Iris pigment epithelial cell (primary cell): ENCODE measurements at regions not wholly inside any gene's neighbourhood (a gene's known extent, or its start where the extent isn't known, plus 50 kb on each side); places are given as distances from the start of the nearest gene placed in this dataset.

Experiments
- DNase-seq: peaks from one replicate; pipeline ENCODE4 v3.0.0-alpha.2; 2011; ENCODE audit warnings: low read depth

- no peak for DNase-seq
Observed at GRCh38 chr7:119415682-119416081, 857.3 kb upstream of the KCND2 start.

- no peak for DNase-seq
Observed at GRCh38 chr7:119421657-119422056, 851.3 kb upstream of the KCND2 start.

GRCh38 chr7:119436882-119437281 is 836.1 kb upstream of the KCND2 start:
- no peak for DNase-seq

- no peak for DNase-seq
Observed at GRCh38 chr7:119438315-119438714, 834.7 kb upstream of the KCND2 start.

- no peak for DNase-seq
Observed at GRCh38 chr7:119439192-119439591, 833.8 kb upstream of the KCND2 start.

- DNase-seq, result peak; percentile 1
Observed at GRCh38 chr7:119452401-119452800, 820.6 kb upstream of the KCND2 start.

- no peak for DNase-seq
Observed at GRCh38 chr7:119465798-119466305, 807.1 kb upstream of the KCND2 start.

- DNase-seq, result no peak
Observed at GRCh38 chr7:119472408-119473038, 800.5 kb upstream of the KCND2 start.

- peak; percentile 14 for DNase-seq
Observed at GRCh38 chr7:119482209-119482608, 790.8 kb upstream of the KCND2 start.

GRCh38 chr7:119482671-119483070 is 790.3 kb upstream of the KCND2 start:
- DNase-seq, result no peak

- DNase-seq, result no peak
Observed at GRCh38 chr7:119483364-119483763, 789.6 kb upstream of the KCND2 start.

GRCh38 chr7:119514326-119514725 is 758.6 kb upstream of the KCND2 start:
- peak; percentile 16 for DNase-seq

- DNase-seq, result no peak
Observed at GRCh38 chr7:119515214-119515613, 757.8 kb upstream of the KCND2 start.

- no peak for DNase-seq
Observed at GRCh38 chr7:119515962-119516361, 757.0 kb upstream of the KCND2 start.

- DNase-seq, result no peak
Observed at GRCh38 chr7:119522263-119522662, 750.7 kb upstream of the KCND2 start.

- no peak for DNase-seq
Observed at GRCh38 chr7:119522698-119523097, 750.3 kb upstream of the KCND2 start.

- peak; percentile 63 for DNase-seq
Observed at GRCh38 chr7:119545118-119545517, 727.9 kb upstream of the KCND2 start.

- DNase-seq, result no peak
Observed at GRCh38 chr7:119555788-119556187, 717.2 kb upstream of the KCND2 start.

- no peak for DNase-seq
Observed at GRCh38 chr7:119556436-119556835, 716.5 kb upstream of the KCND2 start.

GRCh38 chr7:119561751-119562150 is 711.2 kb upstream of the KCND2 start:
- no peak for DNase-seq

GRCh38 chr7:119562839-119563238 is 710.1 kb upstream of the KCND2 start:
- no peak for DNase-seq

GRCh38 chr7:119571666-119572065 is 701.3 kb upstream of the KCND2 start:
- no peak for DNase-seq

- no peak for DNase-seq
Observed at GRCh38 chr7:119572132-119572531, 700.8 kb upstream of the KCND2 start.

GRCh38 chr7:119572541-119572940 is 700.4 kb upstream of the KCND2 start:
- no peak for DNase-seq
